WERI-Rb-1 (cell line): ENCODE measurements at regions not wholly inside any gene's neighbourhood (a gene's known extent, or its start where the extent isn't known, plus 50 kb on each side); places are given as distances from the start of the nearest gene placed in this dataset.

Experiments
- DNase-seq: peaks from one replicate; pipeline ENCODE4 v3.0.0-alpha.2; 2020
- H3K27ac ChIP-seq: fragments of 250-450 bp; sonication (Bioruptor Pico); 2 replicates; pipeline ENCODE4 v1.5.1; 2020; ENCODE audit warnings: mild to moderate bottlenecking, moderate library complexity
- H3K27me3 ChIP-seq: fragments of 250-450 bp; sonication (Bioruptor Pico); 2 replicates; pipeline ENCODE4 v1.5.1; 2021; ENCODE audit warnings: mild to moderate bottlenecking, low read depth, moderate library complexity; ENCODE audit not compliant: insufficient read depth, severe bottlenecking
- H3K36me3 ChIP-seq: fragments of 250-450 bp; sonication (Bioruptor Pico); 2 replicates; pipeline ENCODE4 v1.5.1; 2020; ENCODE audit warnings: mild to moderate bottlenecking, moderate library complexity
- H3K4me3 ChIP-seq: 2 replicates; pipeline ENCODE4 v1.5.1; 2011; ENCODE audit warnings: low read depth, mild to moderate bottlenecking, control low read depth, low read length
- H3K9me3 ChIP-seq: fragments of 250-450 bp; sonication (Bioruptor Pico); 2 replicates; pipeline ENCODE4 v1.5.1; 2021; ENCODE audit warnings: mild to moderate bottlenecking, moderate library complexity; ENCODE audit not compliant: severe bottlenecking
- CTCF ChIP-seq: IDR thresholded peaks from 2 replicates; pipeline ENCODE4 v1.5.1; 2011; ENCODE audit warnings: low read depth, mild to moderate bottlenecking, control low read depth, inconsistent platforms, low read length

GRCh38 chrX:4249401-4249800 lies 536.0 kb upstream of the PRKX start:
- Histone ChIP-seq H3K27me3 (peaks cover 44% of the 10 kb centered on the region), H3K9me3 (no peaks in the 10 kb centered on the region), H3K27ac (no peak overlapping the region), H3K4me3 (no peak overlapping the region), H3K36me3 (no peaks in the 10 kb centered on the region)
- no peak for TF ChIP-seq CTCF
- no peak for DNase-seq

- Histone ChIP-seq H3K27ac (no peak overlapping the region), H3K27me3 (peaks cover 15% of the 10 kb centered on the region), H3K36me3 (no peaks in the 10 kb centered on the region), H3K9me3 (peaks cover 2% of the 10 kb centered on the region), H3K4me3 (no peak overlapping the region)
- TF ChIP-seq CTCF = no peak
- DNase-seq = no peak
These were observed 530.3 kb upstream of the PRKX start for GRCh38 chrX:4243759-4244158.

- Histone ChIP-seq H3K36me3 (no peaks in the 10 kb centered on the region), H3K9me3 (peaks cover 2% of the 10 kb centered on the region), H3K4me3 (no peak overlapping the region), H3K27ac (no peak overlapping the region), H3K27me3 (peaks cover 3% of the 10 kb centered on the region)
- DNase-seq = no peak
- no peak for TF ChIP-seq CTCF
These were observed 527.2 kb upstream of the PRKX start for GRCh38 chrX:4240541-4241194.

GRCh38 chrX:4239650-4240540 lies 526.4 kb upstream of the PRKX start:
- TF ChIP-seq CTCF = no peak
- Histone ChIP-seq H3K9me3 (peaks cover 2% of the 10 kb centered on the region), H3K27me3 (peaks cover 3% of the 10 kb centered on the region), H3K4me3 (no peak overlapping the region), H3K27ac (no peak overlapping the region), H3K36me3 (no peaks in the 10 kb centered on the region)
- no peak for DNase-seq

GRCh38 chrX:4238916-4239315 lies 525.5 kb upstream of the PRKX start:
- no peak for DNase-seq
- H3K27ac ChIP-seq = no peak overlapping the region
- peaks cover 2% of the 10 kb centered on the region for H3K9me3 ChIP-seq
- no peak overlapping the region for H3K4me3 ChIP-seq
- no peak for TF ChIP-seq CTCF
- H3K36me3 ChIP-seq = no peaks in the 10 kb centered on the region
- H3K27me3 ChIP-seq = peaks cover 6% of the 10 kb centered on the region
